Endothelial cell (in vitro differentiated cells): ENCODE measurements at regions not wholly inside any gene's neighbourhood (a gene's known extent, or its start where the extent isn't known, plus 50 kb on each side); places are given as distances from the start of the nearest gene placed in this dataset.

Source experiments
- DNase-seq: peaks from one replicate; pipeline ENCODE4 v3.0.0; 2021; ENCODE audit warnings: low spot score
- H3K27ac Mint-ChIP-seq: one replicate; pipeline ENCODE4 v1.8.0; 2021; ENCODE audit warnings: mixed read lengths, inconsistent platforms; ENCODE audit not compliant: unreplicated experiment
- H3K27me3 Mint-ChIP-seq: one replicate; pipeline ENCODE4 v1.8.0; 2021; ENCODE audit warnings: mild to moderate bottlenecking, moderate library complexity, mixed read lengths, inconsistent platforms; ENCODE audit not compliant: unreplicated experiment
- H3K36me3 Mint-ChIP-seq: one replicate; pipeline ENCODE4 v1.8.0; 2021; ENCODE audit warnings: mild to moderate bottlenecking, low read depth, mixed read lengths, inconsistent platforms; ENCODE audit not compliant: unreplicated experiment
- H3K4me1 Mint-ChIP-seq: one replicate; pipeline ENCODE4 v1.8.0; 2021; ENCODE audit warnings: mild to moderate bottlenecking, mixed read lengths, inconsistent platforms; ENCODE audit not compliant: unreplicated experiment
- H3K4me3 Mint-ChIP-seq: one replicate; pipeline ENCODE4 v1.8.0; 2021; ENCODE audit warnings: mild to moderate bottlenecking, mixed read lengths, inconsistent platforms; ENCODE audit not compliant: unreplicated experiment
- H3K9me3 Mint-ChIP-seq: one replicate; pipeline ENCODE4 v1.8.0; 2021; ENCODE audit warnings: mixed read lengths, inconsistent platforms; ENCODE audit not compliant: unreplicated experiment
- TF ChIP-seq, protein P1 (sequence below): fragments of 200-600 bp; sonication (generic); IDR thresholded peaks from one replicate; pipeline ENCODE4 v1.5.0; 2021; ENCODE audit warnings: antibody characterized with exemption; ENCODE audit not compliant: unreplicated experiment

DNA sequence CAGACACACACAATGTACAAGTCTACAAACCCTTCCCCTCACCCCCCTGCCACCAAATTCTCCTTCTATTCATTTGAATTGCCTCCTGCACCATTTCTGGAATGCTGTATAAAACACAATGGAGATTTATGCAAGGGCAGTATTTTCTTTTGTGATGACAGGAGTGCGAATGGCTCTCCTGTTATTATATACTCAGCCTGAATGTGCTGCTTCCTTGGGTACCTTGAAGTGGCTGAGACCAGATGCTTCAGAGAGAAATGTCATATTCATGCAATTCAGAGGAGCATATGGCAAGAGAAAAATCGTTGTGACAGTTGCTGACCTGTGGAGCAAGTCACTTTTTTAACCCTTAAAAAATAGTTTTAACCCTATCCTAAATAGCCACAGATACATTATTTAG lies 468.0 kb upstream of the WWC1 start:
- H3K27ac Mint-ChIP-seq, result no peak overlapping the region
- H3K36me3 Mint-ChIP-seq, result no peaks in the 10 kb centered on the region
- no peak overlapping the region for H3K4me3 Mint-ChIP-seq
- TF ChIP-seq, protein P1, sequence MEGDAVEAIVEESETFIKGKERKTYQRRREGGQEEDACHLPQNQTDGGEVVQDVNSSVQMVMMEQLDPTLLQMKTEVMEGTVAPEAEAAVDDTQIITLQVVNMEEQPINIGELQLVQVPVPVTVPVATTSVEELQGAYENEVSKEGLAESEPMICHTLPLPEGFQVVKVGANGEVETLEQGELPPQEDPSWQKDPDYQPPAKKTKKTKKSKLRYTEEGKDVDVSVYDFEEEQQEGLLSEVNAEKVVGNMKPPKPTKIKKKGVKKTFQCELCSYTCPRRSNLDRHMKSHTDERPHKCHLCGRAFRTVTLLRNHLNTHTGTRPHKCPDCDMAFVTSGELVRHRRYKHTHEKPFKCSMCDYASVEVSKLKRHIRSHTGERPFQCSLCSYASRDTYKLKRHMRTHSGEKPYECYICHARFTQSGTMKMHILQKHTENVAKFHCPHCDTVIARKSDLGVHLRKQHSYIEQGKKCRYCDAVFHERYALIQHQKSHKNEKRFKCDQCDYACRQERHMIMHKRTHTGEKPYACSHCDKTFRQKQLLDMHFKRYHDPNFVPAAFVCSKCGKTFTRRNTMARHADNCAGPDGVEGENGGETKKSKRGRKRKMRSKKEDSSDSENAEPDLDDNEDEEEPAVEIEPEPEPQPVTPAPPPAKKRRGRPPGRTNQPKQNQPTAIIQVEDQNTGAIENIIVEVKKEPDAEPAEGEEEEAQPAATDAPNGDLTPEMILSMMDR, result no peak
- H3K4me1 Mint-ChIP-seq, result peaks cover 6% of the 10 kb centered on the region
- no peak for DNase-seq
- H3K9me3 Mint-ChIP-seq, result no peaks in the 10 kb centered on the region
- peaks cover 3% of the 10 kb centered on the region for H3K27me3 Mint-ChIP-seq

DNA sequence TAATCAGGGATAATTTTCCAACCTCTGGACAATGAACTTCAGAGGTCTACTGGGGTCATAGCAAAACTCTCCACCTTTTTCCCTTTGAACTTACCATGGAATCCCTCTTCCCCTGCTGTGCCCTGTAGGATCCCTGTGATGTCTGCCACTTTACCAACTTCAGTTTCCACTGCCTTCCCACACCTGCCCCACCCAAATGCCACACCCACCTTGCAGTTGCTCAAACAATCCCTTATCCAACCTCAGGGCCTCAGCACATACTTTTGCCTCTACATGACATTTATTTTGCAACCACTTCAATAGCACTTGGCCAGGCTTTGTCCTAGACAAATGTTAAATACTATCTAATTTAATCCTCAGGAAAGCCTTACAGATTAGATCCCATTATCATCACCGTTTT lies 463.7 kb upstream of the WWC1 start:
- no peaks in the 10 kb centered on the region for H3K4me1 Mint-ChIP-seq
- no peak overlapping the region for H3K27ac Mint-ChIP-seq
- DNase-seq, result no peak
- TF ChIP-seq, protein P1, result no peak
- H3K36me3 Mint-ChIP-seq, result no peaks in the 10 kb centered on the region
- peaks cover 1% of the 10 kb centered on the region for H3K27me3 Mint-ChIP-seq
- H3K9me3 Mint-ChIP-seq, result no peaks in the 10 kb centered on the region
- H3K4me3 Mint-ChIP-seq, result no peak overlapping the region

DNA sequence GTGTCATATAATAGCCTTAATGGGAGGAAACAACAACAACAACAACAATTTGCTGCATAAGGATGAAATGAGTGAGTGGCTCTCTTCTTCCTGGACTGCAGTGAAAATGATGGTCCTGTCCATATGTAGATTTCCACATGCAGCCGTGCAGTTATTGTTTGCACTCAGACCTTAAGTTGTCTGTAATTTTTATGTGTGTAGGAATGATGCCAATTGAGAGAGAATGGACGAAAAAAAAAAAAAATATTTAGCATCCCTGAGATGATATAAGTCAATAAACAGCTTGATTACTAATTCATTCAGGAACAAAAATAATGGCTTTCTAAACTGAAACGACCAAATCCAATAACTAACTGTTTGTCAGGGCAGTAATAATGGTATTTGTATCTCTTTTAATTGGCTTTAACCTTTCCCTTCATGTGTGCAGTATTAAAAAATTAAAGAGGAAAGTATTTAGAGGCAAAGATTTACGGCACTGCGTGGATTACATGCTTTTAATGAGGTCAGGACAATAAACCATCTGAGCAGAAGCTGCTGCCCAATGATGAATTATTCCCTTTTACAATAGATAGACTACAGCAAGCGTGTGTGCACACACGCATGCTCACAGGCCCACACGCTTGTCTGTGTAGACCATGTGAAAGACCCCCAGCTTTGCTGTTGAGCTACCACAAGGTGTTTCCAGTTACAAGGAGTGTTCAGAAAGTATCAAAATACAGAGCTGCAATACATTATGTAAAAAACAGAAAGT lies 459.5 kb upstream of the WWC1 start:
- Mint-ChIP-seq H3K36me3 (no peaks in the 10 kb centered on the region), H3K27ac (no peak overlapping the region), H3K27me3 (no peaks in the 10 kb centered on the region), H3K4me1 (no peaks in the 10 kb centered on the region), H3K4me3 (no peak overlapping the region), H3K9me3 (no peaks in the 10 kb centered on the region)
- TF ChIP-seq, protein P1, result no peak
- DNase-seq, result no peak

DNA sequence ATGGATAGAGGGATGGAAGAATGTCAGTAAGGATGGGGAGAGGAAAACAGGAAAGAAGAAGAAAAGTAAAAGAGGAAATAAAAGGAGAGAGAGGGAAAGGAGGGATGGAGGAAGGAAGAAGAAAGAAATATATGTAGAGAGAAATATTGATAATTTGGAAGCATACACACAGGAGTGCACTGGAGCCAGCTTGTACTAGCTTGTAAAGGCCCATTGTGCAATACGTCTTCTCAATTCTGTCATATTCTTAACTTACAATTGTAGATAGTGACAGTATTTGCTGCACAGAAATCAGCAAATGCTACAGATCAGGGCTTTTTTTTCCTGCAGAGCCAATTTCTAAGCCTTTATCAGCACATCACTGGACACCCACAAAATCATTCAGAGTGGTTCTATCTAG lies 458.8 kb upstream of the WWC1 start:
- Mint-ChIP-seq H3K9me3 (no peaks in the 10 kb centered on the region), H3K27ac (no peak overlapping the region), H3K27me3 (no peaks in the 10 kb centered on the region), H3K4me3 (no peak overlapping the region), H3K4me1 (no peaks in the 10 kb centered on the region), H3K36me3 (no peaks in the 10 kb centered on the region)
- TF ChIP-seq, protein P1, result no peak
- no peak for DNase-seq

DNA sequence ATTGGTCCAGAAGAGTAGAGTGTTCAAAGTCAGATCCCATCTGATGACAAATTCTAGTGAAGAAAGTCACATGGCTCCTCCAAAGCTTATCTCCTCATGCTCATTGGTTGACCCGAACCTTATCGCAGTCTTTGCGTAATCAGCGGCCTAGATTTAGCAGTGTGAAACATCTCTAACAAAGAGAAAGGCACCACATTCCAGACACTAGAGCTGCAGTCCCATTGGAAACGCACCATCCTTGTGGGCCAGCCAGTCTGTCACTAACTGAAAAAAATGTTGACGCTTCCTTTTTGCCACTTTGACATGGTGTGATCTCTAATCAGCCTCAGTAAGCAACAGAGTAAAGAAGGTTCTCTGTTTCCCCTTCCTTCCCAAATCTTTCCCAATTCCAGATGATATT lies 458.0 kb upstream of the WWC1 start:
- H3K4me3 Mint-ChIP-seq, result no peak overlapping the region
- no peaks in the 10 kb centered on the region for H3K36me3 Mint-ChIP-seq
- no peaks in the 10 kb centered on the region for H3K9me3 Mint-ChIP-seq
- TF ChIP-seq, protein P1, result no peak
- no peak for DNase-seq
- H3K4me1 Mint-ChIP-seq, result no peaks in the 10 kb centered on the region
- no peak overlapping the region for H3K27ac Mint-ChIP-seq
- H3K27me3 Mint-ChIP-seq, result no peaks in the 10 kb centered on the region
